HepG2 (cell line): ENCODE measurements at regions not wholly inside any gene's neighbourhood (a gene's known extent, or its start where the extent isn't known, plus 50 kb on each side); places are given as distances from the start of the nearest gene placed in this dataset.

Experiments used
- DMAP1 ChIP-seq: IDR thresholded peaks from 2 replicates; pipeline ENCODE4 v1.6.1; 2016
- ERF ChIP-seq: IDR thresholded peaks from 2 replicates; pipeline ENCODE4 v1.6.1; 2018; ENCODE audit warnings: missing biosample characterization, missing genetic modification reagents
- HHEX ChIP-seq: IDR thresholded peaks from 2 replicates; pipeline ENCODE4 v1.6.1; 2016; ENCODE audit warnings: control low read depth
- HMG20B ChIP-seq: conservative IDR thresholded peaks from 2 replicates; pipeline ENCODE4 v1.6.1; 2016; ENCODE audit warnings: missing genetic modification reagents, missing compliant biosample characterization
- HMGXB4 ChIP-seq, 2 experiments: sonication (generic) in 1 of 2; formaldehyde crosslinking in 1 of 2; IDR thresholded peaks; 2 replicates each; pipeline versions ENCODE4 v1.4.0 to v1.6.1; 2018 to 2020; ENCODE audit warnings: missing genetic modification reagents in 2 of 2, borderline replicate concordance in 1 of 2, low read depth in 1 of 2, mild to moderate bottlenecking in 1 of 2, missing biosample characterization in 1 of 2
- THRA ChIP-seq: sonication (generic); formaldehyde crosslinking; IDR thresholded peaks from 2 replicates; pipeline ENCODE4 v1.4.0; 2020; ENCODE audit warnings: missing genetic modification reagents, borderline replicate concordance
- U2AF2 ChIP-seq: fragments of 200-400 bp; formaldehyde crosslinking; IDR thresholded peaks from 2 replicates; pipeline ENCODE4 v1.6.1; 2017; ENCODE audit warnings: low read depth, mild to moderate bottlenecking, low read length
- ZEB1 ChIP-seq: IDR thresholded peaks from 2 replicates; pipeline ENCODE4 v1.6.1; 2012; ENCODE audit warnings: mild to moderate bottlenecking, low read depth, inconsistent platforms; ENCODE audit not compliant: insufficient replicate concordance
- ZFP1 ChIP-seq: IDR thresholded peaks from 2 replicates; pipeline ENCODE4 v1.6.1; 2016
- ZNF318 ChIP-seq: sonication (generic); formaldehyde crosslinking; IDR thresholded peaks from 2 replicates; pipeline ENCODE4 v1.4.0; 2020; ENCODE audit warnings: mild to moderate bottlenecking, missing genetic modification reagents
- ZNF337 ChIP-seq: sonication (generic); formaldehyde crosslinking; IDR thresholded peaks from 2 replicates; pipeline ENCODE4 v1.5.1; 2020; ENCODE audit warnings: missing genetic modification reagents, low read depth, mild to moderate bottlenecking, borderline replicate concordance
- TF ChIP-seq, protein P1 (sequence below): sonication (generic); formaldehyde crosslinking; IDR thresholded peaks from 2 replicates; pipeline ENCODE4 v1.5.0; 2020; ENCODE audit warnings: mild to moderate bottlenecking, missing genetic modification reagents

DNA sequence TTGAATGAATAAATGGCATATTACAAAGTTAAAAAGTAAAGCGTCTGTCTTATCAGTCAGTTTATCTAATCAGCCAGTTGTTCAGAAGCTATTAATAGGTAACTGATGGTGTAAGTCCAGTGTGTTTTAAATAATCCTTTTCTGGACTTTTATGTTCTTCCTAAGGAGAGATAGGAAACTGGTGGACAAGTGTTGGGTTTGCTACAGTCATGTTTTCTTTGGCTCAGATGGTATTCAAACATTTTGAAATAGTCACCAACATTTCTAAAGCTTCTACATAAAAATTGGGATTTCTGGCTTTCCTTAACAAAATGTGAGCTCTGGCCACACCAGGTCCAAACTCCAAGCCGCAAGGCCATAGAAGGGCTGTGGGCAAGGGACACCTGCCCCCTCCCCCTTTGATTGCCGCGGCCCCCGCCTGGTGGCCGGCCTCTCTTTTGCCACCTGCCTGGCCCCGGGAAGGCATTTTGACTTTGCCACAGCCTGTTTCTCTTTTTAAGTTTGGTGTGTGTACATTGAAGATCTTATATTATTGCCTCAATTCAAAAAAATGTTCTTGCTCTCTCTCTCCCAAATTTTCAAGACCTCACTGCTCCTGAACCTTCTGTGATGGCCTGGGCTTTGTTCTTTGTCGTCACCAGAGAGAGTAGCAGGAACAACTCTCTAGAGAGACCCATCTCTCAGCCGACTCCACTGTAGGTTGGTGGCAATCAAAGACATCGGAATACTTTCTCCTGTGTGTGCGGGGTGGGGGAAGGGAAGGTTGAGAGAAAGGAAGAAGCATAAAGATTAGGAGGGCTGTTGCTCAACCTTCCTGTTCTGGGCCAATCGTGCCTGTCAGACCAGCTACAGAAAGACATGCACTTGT is 84.0 kb upstream of the ZNF217 start (continued):
- TF ChIP-seq, protein P1, sequence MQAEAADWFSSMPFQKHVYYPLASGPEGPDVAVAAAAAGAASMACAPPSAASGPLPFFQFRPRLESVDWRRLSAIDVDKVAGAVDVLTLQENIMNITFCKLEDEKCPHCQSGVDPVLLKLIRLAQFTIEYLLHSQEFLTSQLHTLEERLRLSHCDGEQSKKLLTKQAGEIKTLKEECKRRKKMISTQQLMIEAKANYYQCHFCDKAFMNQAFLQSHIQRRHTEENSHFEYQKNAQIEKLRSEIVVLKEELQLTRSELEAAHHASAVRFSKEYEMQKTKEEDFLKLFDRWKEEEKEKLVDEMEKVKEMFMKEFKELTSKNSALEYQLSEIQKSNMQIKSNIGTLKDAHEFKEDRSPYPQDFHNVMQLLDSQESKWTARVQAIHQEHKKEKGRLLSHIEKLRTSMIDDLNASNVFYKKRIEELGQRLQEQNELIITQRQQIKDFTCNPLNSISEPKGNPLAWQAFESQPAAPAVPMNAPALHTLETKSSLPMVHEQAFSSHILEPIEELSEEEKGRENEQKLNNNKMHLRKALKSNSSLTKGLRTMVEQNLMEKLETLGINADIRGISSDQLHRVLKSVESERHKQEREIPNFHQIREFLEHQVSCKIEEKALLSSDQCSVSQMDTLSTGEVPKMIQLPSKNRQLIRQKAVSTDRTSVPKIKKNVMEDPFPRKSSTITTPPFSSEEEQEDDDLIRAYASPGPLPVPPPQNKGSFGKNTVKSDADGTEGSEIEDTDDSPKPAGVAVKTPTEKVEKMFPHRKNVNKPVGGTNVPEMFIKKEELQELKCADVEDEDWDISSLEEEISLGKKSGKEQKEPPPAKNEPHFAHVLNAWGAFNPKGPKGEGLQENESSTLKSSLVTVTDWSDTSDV (CRISPR knock-in tag): no peak
- TF ChIP-seq HHEX (peak; percentile 76), HMG20B (CRISPR knock-in tag) (peak; percentile 66; the same call in 1 of the 2 replicates), ZNF318 (no peak), ZEB1 (peak; percentile 90), U2AF2 (peak; percentile 88; the same call in 1 of the 2 replicates), DMAP1 (CRISPR knock-in tag) (peak; percentile 84; the same call in 1 of the 2 replicates), THRA (CRISPR knock-in tag) (peak; percentile 42; the same call in 1 of the 2 replicates), HMGXB4 (CRISPR knock-in tag; IDR thresholded peaks at IDR 0.05; ENCODE audit: borderline replicate concordance in 1 of 2, low read depth in 1 of 2) (peak; percentile 79 to 81), ZFP1 (CRISPR knock-in tag) (peak; percentile 79; the same call in 1 of the 2 replicates), ZNF337 (CRISPR knock-in tag) (peak; percentile 76; the same call in 1 of the 2 replicates), ERF (CRISPR knock-in tag) (peak; percentile 92)
